ENCODE measurements at regions not wholly inside any gene's neighbourhood (a gene's known extent, or its start where the extent isn't known, plus 50 kb on each side); places are given as distances from the start of the nearest gene placed in this dataset.

DNA sequence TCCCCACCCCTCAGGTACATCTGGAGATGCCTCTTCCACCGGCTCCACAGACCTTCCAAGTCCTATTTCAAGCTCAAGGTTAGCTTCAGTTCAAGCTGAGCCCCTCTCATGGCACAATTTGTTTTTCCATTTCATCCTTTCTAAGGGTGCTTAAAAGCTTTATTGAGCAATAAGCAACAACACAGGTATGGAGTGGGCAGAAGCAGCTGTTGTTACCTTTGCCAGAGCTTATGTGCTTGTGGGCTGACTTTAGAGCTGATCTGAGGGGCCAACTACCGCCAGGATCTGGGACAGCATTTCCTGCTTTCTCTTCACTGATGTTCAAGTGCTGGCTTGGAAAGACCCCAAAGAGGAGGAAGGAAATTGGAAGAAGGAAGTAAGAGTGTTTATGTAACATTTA lies 140.0 kb upstream of the KLHL25 start:
- Histone ChIP-seq H3K4me1 (ENCODE audit: insufficient read depth, low read length) (no peaks in the 10 kb centered on the region), H3K36me3 (ENCODE audit: insufficient read depth, low read length) (no peaks in the 10 kb centered on the region), H3K9me3 (ENCODE audit: low read length) (no peaks in the 10 kb centered on the region), H2AFZ (ENCODE audit: low read depth, low read length) (no peak overlapping the region), H3K4me3 (ENCODE audit: low read length) (no peak overlapping the region), H3K27me3 (ENCODE audit: insufficient read depth, low read length) (no peaks in the 10 kb centered on the region)

DNA sequence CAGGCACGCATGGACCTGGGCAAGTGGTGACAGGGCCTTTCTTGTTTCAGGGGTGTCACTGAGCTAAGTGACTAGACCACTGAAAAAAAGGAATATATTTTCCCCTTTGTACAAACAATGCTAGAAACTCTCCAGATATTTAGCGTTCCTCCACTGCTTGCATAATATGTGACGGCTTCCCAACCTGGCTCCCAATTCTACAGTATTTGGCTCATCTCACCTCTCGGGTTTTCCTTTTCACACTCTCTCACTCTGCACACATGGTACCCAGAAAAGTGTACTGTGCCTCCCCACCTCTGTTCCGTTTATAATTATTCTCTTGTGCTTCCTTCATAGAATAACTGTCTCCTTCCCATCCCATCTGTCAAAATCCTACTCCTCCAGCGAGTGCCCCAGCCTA lies 140.5 kb upstream of the KLHL25 start:
- no peak overlapping the region for H2AFZ ChIP-seq (ENCODE audit: low read depth, low read length)
- H3K9me3 ChIP-seq (ENCODE audit: low read length) = no peaks in the 10 kb centered on the region
- no peaks in the 10 kb centered on the region for H3K27me3 ChIP-seq (ENCODE audit: insufficient read depth, low read length)
- no peaks in the 10 kb centered on the region for H3K4me1 ChIP-seq (ENCODE audit: insufficient read depth, low read length)
- no peaks in the 10 kb centered on the region for H3K36me3 ChIP-seq (ENCODE audit: insufficient read depth, low read length)
- H3K4me3 ChIP-seq (ENCODE audit: low read length) = no peak overlapping the region

DNA sequence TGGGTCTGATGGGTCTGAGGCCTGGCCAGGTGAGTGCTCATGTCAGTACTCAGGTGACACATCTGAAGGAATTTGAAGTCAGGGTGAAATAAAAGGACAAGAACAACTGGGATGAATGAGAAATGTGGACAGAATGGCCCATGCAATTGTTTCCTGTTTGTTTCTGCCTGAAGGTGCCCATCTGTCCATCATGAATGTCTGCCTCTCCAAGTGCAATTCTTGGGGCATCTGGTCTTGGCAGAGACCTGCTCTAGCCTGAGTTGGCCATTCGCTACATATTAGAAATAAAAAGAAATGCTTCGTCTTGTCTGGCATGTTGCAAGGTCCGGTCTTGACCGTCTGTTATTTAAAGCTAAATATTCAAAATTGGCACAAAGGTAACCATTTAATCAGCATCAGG lies 142.0 kb upstream of the AGBL1 start:
- H3K9me3 ChIP-seq (ENCODE audit: low read length) = no peaks in the 10 kb centered on the region
- H3K4me1 ChIP-seq (ENCODE audit: insufficient read depth, low read length) = no peaks in the 10 kb centered on the region
- no peak overlapping the region for H2AFZ ChIP-seq (ENCODE audit: low read depth, low read length)
- no peaks in the 10 kb centered on the region for H3K36me3 ChIP-seq (ENCODE audit: insufficient read depth, low read length)
- no peak overlapping the region for H3K4me3 ChIP-seq (ENCODE audit: low read length)
- H3K27me3 ChIP-seq (ENCODE audit: insufficient read depth, low read length) = no peaks in the 10 kb centered on the region

DNA sequence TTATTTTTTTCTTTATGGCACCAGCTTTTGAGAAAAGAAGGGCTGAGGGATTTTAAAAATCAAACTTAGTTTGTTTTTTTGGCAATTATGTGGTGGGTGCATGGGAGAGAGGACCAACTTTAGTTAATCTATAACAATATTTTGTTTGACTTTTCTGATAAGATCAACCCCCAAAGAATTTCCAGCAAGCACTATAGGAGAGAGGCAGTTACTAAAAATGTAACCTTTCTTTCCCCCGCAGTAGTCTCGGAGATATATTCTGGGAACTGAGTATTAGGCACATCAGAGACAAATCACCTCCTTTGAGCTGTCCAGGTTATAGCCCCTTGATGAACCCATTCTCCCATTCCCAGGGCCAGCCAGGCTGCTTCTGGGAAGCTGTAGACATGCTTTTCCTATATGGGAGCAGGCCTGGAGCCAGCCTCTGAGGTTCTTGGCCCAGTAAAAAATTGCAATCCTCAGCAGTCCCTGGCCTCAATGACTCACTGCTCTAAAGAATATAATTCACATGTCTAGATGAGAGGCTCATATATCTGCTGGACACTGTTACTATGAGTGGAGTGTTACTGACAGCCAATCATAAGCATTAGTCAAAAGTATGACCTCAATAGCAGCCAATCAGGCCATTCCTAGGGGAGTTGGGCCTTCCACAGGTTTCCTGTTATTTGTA lies 138.3 kb upstream of the AGBL1 start:
- Histone ChIP-seq H3K4me1 (ENCODE audit: insufficient read depth, low read length) (no peaks in the 10 kb centered on the region), H2AFZ (ENCODE audit: low read depth, low read length) (no peak overlapping the region), H3K9me3 (ENCODE audit: low read length) (no peaks in the 10 kb centered on the region), H3K36me3 (ENCODE audit: insufficient read depth, low read length) (no peaks in the 10 kb centered on the region), H3K27me3 (ENCODE audit: insufficient read depth, low read length) (no peaks in the 10 kb centered on the region), H3K4me3 (ENCODE audit: low read length) (no peak overlapping the region)

DNA sequence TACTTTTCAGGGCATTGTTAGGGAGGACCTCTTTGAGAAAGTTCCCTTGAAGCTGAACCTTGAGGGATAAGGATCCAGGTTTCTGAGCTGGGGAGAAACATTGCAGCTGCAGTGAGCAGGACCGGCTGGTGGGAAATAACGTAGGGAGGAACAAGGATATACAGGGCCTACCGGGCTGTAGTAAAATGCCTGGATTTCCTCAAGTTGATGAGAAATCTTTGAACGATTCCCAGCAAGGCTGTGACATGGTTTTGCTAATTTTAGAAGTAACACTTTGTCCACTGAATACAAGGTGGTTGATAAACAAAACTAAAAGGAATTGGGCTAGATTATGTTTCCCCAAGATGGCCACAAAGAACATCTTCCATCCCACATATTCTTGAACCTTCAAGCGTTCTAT lies 137.0 kb upstream of the AGBL1 start:
- Histone ChIP-seq H3K36me3 (ENCODE audit: insufficient read depth, low read length) (no peaks in the 10 kb centered on the region), H3K4me3 (ENCODE audit: low read length) (no peak overlapping the region), H3K27me3 (ENCODE audit: insufficient read depth, low read length) (no peaks in the 10 kb centered on the region), H3K9me3 (ENCODE audit: low read length) (no peaks in the 10 kb centered on the region), H3K4me1 (ENCODE audit: insufficient read depth, low read length) (no peaks in the 10 kb centered on the region), H2AFZ (ENCODE audit: low read depth, low read length) (no peak overlapping the region)

DNA sequence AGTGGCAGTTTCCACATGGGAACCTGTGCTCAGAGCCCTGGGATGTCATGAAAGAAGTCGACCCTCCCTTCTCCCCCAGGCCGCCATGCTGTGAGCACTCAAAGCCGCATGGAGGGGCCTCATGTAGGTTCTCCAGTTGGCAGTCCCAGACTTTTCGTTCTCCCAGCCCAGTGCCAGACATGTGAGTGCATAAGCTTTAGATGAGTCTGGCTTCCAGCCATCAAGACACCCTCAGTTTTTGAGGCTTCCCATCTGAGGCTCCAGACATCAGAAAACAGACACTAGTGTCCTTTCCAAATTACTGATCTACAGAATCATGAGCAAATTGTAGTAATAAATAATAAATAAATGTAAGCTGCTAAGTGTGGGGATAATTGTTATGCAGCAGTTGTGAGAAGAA lies 136.5 kb upstream of the AGBL1 start:
- no peak overlapping the region for H2AFZ ChIP-seq (ENCODE audit: low read depth, low read length)

DNA sequence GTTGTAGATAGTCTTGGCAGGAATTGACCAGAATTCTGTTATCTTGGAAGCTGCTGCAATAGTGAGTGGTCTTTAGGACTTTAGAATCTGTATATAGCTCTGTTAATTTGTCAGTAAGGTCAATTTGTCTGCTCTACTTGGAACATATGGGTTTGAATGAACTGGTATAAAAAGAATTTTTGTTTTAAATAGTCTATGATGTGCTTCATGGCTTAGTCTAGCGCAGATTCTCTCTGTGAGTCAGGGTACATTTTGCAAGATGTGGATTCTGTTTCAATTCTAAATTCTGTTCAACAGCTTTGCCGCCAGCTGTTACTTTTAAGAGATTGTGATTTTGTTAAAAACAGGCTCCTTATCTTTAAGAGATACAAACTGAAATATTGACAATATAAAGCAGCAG lies 135.9 kb upstream of the AGBL1 start:
- no peaks in the 10 kb centered on the region for H3K27me3 ChIP-seq (ENCODE audit: insufficient read depth, low read length)
- no peaks in the 10 kb centered on the region for H3K4me1 ChIP-seq (ENCODE audit: insufficient read depth, low read length)
- no peaks in the 10 kb centered on the region for H3K36me3 ChIP-seq (ENCODE audit: insufficient read depth, low read length)
- H2AFZ ChIP-seq (ENCODE audit: low read depth, low read length) = no peak overlapping the region
- H3K9me3 ChIP-seq (ENCODE audit: low read length) = no peaks in the 10 kb centered on the region
- no peak overlapping the region for H3K4me3 ChIP-seq (ENCODE audit: low read length)

More for the DNA sequence above, 136.5 kb upstream of the AGBL1 start:
- Histone ChIP-seq H3K4me1 (ENCODE audit: insufficient read depth, low read length) (no peaks in the 10 kb centered on the region), H3K9me3 (ENCODE audit: low read length) (no peaks in the 10 kb centered on the region), H3K4me3 (ENCODE audit: low read length) (no peak overlapping the region), H3K27me3 (ENCODE audit: insufficient read depth, low read length) (no peaks in the 10 kb centered on the region), H3K36me3 (ENCODE audit: insufficient read depth, low read length) (no peaks in the 10 kb centered on the region)

DNA sequence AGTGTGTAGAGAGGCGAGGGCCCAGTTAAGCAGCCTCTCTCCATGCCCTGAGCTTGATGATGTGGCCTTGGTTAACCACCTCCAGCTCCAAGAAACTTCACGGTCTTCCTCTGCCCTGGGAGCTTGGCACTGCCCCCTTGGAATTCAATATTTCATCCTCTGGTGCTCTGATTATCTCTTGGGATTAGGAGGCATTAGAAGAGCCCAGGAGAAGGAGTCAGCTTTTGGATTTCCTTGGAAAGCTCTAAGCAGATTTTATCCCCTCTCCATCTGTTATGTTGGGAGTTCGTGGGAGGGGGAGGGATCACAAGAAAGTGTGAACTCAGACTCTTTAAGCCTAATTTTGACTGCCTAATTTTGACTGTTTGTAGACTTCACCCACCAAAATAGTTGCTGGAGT lies 132.7 kb upstream of the AGBL1 start:
- no peaks in the 10 kb centered on the region for H3K4me1 ChIP-seq (ENCODE audit: insufficient read depth, low read length)
- H3K27me3 ChIP-seq (ENCODE audit: insufficient read depth, low read length) = no peaks in the 10 kb centered on the region
- H3K4me3 ChIP-seq (ENCODE audit: low read length) = no peak overlapping the region

DNA sequence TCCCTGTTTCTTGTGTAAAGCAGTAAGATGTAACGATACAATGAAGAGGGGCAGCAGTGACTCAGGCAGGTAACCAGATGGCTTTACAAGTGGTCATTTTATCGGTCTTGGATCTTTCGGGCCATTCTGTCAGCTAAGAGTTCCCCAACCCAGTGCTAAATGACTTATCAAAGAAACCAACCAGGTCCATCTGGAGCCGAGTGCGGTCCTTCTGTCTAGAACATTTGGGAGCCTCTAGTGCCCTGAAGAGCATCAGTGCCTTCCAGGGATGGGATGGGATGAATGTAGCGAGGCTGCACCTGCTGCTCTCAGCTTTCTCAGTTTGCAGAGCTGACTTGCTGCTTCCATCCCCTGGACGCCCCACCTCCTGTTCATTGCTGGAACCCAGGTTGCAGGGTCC lies 131.7 kb upstream of the AGBL1 start:
- Histone ChIP-seq H3K9me3 (ENCODE audit: low read length) (no peaks in the 10 kb centered on the region), H3K27me3 (ENCODE audit: insufficient read depth, low read length) (no peaks in the 10 kb centered on the region), H2AFZ (ENCODE audit: low read depth, low read length) (no peak overlapping the region), H3K36me3 (ENCODE audit: insufficient read depth, low read length) (no peaks in the 10 kb centered on the region), H3K4me3 (ENCODE audit: low read length) (no peak overlapping the region), H3K4me1 (ENCODE audit: insufficient read depth, low read length) (no peaks in the 10 kb centered on the region)

More for the DNA sequence above, 132.7 kb upstream of the AGBL1 start:
- no peaks in the 10 kb centered on the region for H3K36me3 ChIP-seq (ENCODE audit: insufficient read depth, low read length)
- H2AFZ ChIP-seq (ENCODE audit: low read depth, low read length) = no peak overlapping the region
- no peaks in the 10 kb centered on the region for H3K9me3 ChIP-seq (ENCODE audit: low read length)

DNA sequence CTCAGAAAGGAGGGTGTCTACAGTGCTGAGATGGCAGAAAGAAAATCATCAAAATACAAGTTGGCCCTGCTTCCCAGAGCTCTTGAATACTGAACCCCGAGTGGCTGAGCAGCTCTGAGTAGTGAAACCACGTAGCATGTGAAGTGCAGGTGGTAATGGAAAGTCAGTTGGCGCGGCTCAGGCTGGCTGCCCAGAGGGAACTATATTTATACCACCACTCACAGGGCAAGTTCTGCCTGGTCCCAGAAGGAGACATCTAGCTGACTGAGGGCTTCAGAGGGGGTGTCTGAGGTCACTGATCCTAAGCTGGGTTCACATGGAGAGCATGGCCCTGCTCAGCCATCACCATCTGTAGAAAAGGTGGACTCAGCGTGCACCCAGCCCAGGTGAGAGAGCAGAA lies 129.6 kb upstream of the AGBL1 start:
- Histone ChIP-seq H2AFZ (ENCODE audit: low read depth, low read length) (no peak overlapping the region), H3K4me1 (ENCODE audit: insufficient read depth, low read length) (no peaks in the 10 kb centered on the region), H3K4me3 (ENCODE audit: low read length) (no peak overlapping the region), H3K36me3 (ENCODE audit: insufficient read depth, low read length) (no peaks in the 10 kb centered on the region), H3K9me3 (ENCODE audit: low read length) (no peaks in the 10 kb centered on the region), H3K27me3 (ENCODE audit: insufficient read depth, low read length) (no peaks in the 10 kb centered on the region)

DNA sequence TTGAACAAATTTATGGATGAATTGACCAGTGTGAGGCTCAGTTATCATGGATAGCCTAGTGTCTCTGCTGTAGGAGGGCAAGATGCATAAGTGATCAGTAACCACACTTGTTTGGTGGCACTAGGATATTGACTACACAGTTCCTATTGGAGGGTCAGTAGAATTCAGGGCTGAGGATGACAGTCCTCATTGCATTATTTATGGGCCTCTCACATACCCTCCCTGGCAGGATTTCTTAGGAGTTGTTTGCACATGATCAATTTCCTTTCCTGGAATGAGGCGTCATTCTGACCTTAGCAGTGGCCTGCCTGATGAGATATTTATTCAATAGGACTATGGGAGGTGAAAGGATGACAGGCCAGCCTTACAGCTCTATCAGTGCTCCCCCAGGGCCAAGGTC lies 125.1 kb upstream of the AGBL1 start:
- H3K27me3 ChIP-seq (ENCODE audit: insufficient read depth, low read length) = no peaks in the 10 kb centered on the region
- H3K9me3 ChIP-seq (ENCODE audit: low read length) = no peaks in the 10 kb centered on the region
- H3K36me3 ChIP-seq (ENCODE audit: insufficient read depth, low read length) = no peaks in the 10 kb centered on the region

DNA sequence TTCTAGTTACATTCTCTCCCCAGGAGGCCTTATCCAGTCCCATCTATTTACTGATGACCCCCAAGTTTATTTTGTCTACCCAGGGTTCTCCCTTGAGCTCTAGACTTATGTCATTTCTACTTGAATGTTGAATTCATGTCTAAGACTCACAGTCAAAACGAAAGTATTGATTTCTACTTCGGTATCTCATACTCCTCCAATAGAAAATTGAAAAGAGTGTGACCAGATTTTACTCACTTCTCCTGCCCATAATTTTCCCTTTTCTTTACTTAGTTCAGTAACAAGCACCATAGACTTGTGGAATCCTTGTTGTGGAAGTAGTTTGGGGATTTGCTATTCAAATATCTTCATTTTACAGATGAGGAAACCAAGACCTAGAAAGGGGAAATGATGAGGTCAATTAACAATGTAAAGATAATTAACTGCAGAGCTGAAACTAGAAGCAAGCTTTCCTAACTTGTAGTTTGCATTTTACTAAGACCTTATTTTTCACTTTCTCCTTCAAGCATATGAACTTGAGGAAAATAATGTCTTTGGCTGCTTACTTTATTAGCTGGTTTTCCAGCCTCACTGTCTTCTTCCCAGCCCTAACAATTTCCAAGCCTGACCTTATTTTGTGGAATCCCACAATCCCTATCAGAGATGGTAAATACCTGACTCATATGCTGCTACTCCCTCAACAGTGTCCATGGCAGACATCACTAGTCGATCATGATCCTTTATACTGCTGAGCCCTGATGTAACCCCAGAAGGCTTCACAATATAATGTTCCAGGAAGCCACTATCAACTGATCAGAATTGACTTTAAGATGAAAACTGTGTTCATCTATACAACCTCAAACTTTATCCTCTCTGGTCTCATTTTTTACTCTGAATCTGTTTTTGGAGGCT lies 123.9 kb upstream of the AGBL1 start:
- no peak overlapping the region for H2AFZ ChIP-seq (ENCODE audit: low read depth, low read length)
- H3K4me1 ChIP-seq (ENCODE audit: insufficient read depth, low read length) = no peaks in the 10 kb centered on the region
- H3K9me3 ChIP-seq (ENCODE audit: low read length) = no peaks in the 10 kb centered on the region
- no peak overlapping the region for H3K4me3 ChIP-seq (ENCODE audit: low read length)
- no peaks in the 10 kb centered on the region for H3K36me3 ChIP-seq (ENCODE audit: insufficient read depth, low read length)
- no peaks in the 10 kb centered on the region for H3K27me3 ChIP-seq (ENCODE audit: insufficient read depth, low read length)

More for the DNA sequence above, 125.1 kb upstream of the AGBL1 start:
- no peaks in the 10 kb centered on the region for H3K4me1 ChIP-seq (ENCODE audit: insufficient read depth, low read length)
- no peak overlapping the region for H3K4me3 ChIP-seq (ENCODE audit: low read length)
- H2AFZ ChIP-seq (ENCODE audit: low read depth, low read length) = no peak overlapping the region

DNA sequence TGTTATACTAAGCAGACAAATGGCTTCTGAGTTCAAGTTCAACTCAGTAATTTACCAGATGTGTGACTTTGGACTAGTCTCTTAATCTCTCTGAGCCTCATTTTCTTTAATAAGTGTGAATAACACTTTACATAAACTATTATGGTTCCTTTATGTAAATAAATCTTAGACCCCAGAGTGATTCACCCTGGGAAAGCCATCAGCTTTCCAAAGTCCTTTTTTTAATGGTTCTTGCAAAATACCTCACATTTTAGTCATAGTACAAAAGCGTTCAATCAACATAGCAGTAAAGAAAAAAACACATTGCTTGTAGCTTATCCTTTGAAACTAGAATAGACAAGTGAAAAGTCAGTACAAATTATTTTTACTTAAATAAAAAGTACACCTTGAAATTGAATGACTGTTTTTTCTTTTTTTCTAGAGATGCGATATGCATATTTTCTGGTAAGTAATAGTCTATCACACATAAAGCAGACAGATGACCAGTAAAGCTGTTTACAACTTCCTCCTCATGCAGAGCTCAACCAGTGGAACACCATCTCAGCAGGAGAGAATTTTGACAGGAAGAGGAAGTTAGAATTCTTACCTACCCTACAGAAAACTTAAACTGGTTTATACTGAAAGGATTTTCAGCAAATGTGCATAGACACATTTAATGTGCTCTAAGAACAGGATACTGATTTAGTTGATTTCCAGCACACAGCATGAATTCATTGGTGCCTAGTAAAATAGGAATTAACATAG lies 123.0 kb upstream of the AGBL1 start:
- no peak overlapping the region for H3K4me3 ChIP-seq (ENCODE audit: low read length)
- no peak overlapping the region for H2AFZ ChIP-seq (ENCODE audit: low read depth, low read length)
- no peaks in the 10 kb centered on the region for H3K4me1 ChIP-seq (ENCODE audit: insufficient read depth, low read length)
- H3K27me3 ChIP-seq (ENCODE audit: insufficient read depth, low read length) = no peaks in the 10 kb centered on the region
- H3K9me3 ChIP-seq (ENCODE audit: low read length) = no peaks in the 10 kb centered on the region
- no peaks in the 10 kb centered on the region for H3K36me3 ChIP-seq (ENCODE audit: insufficient read depth, low read length)
